ENCODE measurements at regions not wholly inside any gene's neighbourhood (a gene's known extent, or its start where the extent isn't known, plus 50 kb on each side); places are given as distances from the start of the nearest gene placed in this dataset.
"Not testable (repeated sequence)": the region's sequence is repeated elsewhere in the genome, so short reads cannot be mapped to it uniquely, and the experiment has no call there.

DNA sequence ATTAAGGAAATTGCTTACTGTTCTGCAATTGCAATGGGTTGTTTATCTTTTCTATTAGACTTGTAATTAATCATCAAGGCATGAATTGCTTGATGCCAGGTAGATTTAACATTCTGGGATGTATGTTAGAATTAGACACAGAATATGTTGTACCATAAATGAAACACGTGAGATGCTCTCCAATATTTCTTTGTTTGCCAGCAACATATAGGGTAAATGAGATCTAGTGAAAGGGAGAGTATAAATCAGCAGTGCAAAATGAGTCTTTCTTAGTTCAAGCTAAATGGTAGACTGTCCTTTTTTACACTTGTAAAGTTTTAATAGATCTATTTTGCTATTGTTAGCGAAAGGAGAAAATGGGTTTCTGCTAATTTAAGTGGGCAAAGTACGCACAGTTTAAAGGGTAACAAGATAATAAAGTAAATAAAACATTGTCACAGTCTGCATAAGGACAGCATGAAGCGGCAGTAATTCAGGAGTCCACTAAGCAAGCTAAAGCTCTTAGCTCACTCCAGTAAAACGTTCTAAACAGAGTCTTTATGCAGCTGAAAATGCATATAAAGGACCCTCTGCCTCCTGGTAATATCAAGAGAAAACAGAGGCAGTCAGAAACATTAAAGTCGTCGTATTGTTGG is 1137.1 kb downstream of the OLFM4 start:
- no peak for FAIRE-seq

DNA sequence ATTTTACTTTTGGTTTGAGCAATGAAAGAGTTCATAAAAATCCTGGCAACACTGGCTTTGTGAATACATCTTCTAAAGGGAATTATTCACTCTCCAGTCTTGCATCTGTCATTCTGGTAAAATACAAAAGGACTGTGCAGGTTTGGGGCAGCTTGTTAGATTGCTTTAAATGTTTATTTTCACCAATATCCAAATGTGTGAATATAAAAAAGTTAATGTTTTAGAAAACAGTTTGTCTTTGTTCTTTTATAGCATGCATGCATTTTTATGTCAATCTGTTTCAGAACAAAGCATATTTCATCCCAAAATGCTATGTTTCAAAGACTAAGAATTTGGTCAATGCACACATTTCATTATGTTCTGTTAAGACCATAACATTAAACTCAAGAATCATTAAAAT is 1145.4 kb downstream of the OLFM4 start:
- no peak for FAIRE-seq

DNA sequence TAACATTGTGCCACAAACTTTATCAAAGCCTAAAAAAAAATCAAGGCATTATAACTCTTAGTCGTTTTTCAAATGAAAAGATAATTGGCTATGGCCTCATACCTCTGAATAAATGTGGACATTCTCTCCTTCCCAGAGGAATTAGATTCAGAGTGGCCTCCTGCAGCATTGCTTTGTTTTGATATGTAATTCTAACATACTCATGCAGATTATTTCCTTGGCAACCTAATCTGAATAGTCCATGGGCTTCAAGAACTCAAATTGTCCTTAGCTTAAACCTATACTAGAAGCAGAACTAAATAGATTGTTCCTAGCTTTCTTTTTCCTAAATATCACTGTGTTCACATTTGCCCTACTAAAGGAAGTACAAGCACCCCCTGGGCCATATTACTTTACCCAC is 1146.9 kb downstream of the OLFM4 start:
- FAIRE-seq = no peak

DNA sequence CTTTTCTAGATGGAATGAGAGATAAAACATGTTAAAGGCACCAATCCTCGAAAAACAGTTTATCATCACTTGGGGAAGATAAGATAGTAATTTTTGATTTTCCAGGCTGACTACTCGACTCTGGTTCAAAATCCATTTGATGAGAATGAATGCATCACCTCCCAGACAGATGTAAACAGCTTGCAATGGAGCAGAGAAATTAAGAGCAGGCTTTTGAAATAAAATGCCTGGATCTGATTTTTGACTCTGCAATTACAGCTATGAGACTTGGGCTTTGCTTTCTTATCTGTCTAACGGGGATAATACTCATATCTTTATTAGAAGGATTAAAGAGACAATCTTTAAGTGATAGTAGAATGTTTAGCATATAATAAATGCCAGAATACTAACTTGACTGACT is 1148.9 kb downstream of the OLFM4 start:
- no peak for FAIRE-seq

DNA sequence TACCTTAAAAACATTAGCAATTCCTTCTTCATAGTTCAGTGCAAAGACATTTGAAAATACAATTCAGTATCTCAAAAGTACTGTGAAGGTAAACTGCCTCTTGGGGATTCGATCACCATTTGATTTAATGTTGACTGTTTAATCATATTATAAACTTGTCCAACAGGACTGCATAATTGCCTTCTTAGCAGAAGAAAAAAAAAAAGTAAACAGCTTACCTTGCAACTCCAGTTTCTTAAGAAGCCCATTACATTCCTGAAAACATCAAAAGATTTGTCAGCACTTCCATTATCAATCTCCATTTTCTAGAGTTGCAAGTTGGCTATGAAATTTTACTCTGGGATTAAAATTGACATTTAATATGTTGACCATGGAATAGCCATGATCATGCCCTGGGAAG is 1154.6 kb downstream of the OLFM4 start:
- FAIRE-seq = no peak

DNA sequence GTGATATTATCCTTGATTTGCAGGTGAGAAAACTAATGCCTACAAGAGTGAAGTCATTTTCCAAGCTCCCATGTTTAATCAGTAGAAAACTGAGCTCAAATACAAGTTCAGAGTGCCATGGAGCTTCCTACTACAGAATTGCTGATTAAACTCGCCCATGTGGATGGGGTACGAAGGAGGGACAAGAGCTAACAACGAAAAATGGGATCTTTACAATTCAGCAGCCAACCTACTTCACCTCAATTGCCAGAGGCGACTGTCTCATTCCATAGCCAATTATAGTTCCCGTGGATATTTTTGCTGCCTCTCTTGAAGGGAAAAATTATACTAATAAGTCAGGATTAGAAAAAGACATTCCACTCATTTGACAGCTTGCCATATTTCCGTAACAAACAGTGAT is 1155.1 kb downstream of the OLFM4 start:
- no peak for FAIRE-seq

DNA sequence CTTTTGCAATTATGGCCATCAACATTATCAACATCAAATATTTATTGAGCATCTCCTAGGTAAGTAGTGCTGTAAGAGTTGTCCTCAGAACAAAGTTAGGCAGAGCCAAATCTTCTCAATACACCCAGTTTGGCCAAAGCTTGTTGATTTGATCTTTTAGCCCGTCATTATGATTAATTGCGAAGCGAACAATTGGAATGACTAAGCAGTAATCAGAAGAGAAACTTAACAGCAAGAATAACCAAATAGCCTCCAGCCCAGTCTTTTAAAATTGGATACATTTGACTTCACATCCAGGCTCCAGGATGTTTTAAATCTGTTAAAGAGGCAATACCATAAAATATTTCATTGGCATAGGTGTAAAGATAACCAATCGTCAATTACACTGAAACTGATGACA is 1156.0 kb downstream of the OLFM4 start:
- no peak for FAIRE-seq

DNA sequence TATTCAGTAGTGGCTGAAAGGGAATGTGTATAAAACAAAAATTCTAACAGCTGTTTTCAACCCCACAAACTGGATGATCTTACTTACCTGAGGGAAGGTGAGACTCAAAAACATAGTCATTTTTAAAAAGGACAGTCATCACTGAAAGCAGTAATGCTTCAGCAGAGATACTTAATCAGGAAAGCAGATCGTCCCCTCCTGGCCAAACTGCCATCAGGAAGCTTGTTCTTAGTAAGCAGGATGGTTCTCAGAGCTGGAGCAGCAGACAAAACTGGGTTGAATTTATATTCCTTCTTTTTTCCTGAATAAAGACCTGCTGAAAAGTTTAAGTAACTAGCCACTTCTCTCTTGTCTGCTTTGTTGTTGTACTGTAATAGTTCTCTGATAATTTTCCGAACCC is 1156.5 kb downstream of the OLFM4 start:
- no peak for FAIRE-seq

DNA sequence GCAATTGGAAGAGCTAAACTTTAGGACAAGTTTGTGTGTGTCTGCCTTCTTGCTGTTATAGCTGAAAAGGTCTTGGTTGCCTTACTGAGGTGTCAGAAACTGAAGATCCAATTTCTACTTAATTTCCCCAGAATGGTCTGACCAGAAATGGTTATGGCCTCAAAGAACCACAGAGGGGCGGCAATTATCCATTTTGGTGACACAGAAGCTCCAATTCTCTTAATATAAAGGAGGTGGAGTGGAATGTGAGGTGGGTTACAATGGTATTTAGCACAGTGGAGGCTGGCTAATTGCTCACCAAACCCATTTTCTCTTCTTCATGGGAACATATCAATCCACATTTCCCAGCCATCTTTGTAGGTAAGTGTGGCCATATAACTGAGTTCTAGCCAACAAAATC is 1157.2 kb downstream of the OLFM4 start:
- no peak for FAIRE-seq

DNA sequence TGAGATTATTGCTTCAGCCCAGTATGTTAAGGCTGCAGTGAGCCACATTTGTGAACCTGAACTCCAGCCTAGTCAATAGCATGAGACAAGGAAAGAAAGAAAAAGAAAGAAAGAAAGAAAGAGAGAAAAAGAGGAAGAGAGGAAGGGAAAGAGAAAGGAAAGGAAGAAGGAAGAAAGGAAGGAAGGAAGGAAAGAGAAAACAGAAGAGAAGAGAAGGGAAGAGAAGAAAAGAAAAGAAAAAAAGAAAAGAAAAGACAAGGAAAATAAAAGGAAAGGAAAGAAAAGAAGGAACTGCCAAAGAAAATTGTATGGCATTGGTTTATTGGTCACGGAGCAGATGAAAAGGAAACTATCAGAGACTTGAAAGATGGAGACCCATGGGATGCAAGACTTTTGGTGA is 1158.8 kb downstream of the OLFM4 start:
- no peak for FAIRE-seq

DNA sequence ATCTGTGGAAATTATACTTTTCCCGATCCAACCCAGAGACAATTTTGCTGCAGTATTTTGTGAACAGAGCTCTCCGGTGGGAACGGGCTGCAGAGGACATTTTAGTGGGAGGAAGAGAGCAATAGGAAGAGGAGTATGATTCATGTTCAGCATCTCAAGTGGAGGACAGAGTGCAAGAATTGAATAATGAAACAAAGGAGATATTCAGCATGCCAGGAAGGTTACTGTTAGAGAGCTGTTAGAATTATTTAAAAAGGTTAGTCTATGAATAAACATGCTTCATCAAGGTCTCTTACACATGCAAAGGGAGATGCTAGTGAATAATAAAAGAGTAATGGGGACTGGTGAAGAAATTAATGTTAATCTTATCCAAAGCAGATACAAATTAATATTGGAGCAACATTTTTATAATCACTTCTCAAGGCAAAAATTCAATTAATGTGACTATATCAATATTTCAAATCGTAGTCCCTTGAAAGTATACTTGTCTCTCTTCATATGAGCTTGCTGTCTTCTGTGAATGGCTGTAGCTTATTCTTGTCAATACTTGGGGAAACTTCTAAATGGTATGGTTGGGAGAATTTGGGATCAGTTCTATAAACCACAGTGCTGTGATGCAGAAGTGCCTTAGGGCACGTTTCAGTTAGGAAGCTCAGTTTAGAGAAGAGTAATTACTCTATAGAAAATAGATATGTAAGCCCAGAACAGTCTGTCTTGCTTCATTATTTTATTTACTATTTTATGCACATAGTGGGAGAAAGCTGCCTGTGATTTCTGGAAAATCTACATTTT is 1165.8 kb downstream of the OLFM4 start:
- no peak for FAIRE-seq

DNA sequence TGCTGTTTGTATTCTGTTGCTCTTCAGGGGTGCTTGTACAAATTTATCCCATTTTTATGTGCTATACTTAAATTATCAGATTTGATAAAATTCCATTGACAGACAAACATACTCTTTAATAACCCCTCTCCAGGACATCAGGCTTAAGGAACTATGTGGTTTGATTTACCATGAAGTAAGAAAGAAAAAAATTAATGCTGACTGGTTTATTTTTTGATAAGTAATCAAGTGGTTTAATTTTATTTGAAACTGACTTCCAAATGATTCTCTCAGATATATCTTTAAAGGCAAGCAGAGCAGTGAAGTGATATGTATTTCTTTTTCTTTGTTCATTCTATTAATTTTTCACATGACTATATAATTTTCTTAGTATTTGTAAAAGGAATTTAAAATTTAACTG is 1168.1 kb downstream of the OLFM4 start:
- FAIRE-seq = no peak

DNA sequence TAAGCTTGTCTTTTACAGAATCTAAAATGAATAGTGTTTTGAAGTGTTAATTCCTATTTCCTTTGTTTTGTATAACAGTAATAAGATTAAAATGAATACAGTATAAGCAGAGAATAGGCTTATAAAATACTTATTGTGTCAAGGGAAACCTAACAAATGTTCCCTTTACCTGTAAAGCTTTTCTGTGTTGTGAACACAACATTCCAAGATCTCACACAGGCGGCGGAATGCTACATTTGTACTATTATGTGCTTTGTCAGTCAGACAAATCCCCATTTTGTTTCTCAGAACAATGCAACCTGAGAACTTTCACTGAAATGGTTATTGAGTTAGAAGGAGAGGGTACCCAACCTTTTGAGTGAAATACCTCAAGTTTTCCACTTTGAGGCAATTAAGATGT is 1170.3 kb downstream of the OLFM4 start:
- no peak for FAIRE-seq

DNA sequence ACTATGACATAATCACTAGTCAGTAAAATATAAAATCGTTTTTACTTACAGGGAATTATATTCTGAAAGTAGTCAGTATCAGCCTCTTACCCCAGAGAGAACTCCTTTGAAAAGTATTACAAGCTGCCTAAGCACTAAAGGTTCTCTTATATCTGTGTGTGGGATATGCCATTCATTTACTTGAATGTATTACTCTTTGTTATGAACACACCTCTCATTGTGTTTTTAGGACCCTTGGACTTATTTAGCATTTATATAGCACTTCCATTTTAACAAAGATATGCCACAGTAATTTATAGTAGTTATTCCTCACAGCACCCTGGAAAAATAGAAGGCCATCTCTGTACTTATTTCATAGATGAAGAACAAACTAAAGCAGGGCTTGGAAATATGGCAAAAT is 1178.0 kb downstream of the OLFM4 start:
- FAIRE-seq = no peak

DNA sequence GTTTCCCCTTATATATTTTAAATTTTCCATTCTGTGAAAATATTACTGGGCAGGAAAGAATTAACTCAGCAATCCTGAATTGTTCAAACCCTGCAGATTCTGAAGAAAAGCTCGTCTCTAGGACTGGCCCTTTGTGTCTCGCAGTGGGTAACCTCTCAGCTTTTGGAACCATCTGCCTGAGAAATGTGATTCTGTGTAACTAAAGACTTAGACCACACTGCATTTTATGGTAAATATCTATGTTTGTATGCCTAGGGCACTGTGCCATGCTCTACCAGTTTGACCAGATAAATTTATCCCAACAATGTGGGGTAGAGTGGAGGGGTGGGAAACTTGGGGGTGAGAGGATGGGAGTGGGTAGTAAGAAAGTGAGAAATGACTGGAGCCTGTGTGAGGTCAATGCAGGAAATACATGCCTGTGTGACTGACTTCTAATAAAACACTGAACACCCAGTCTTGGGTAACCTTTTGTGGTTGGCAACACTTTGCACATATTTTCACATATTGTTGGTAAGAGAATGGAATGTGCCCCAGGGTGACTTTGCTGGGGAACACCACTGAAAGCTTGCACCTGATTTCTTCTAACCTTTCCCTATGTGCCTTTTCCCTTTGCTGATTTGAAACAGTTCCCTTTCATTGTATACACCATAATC is 1181.9 kb downstream of the OLFM4 start:
- FAIRE-seq = no peak

DNA sequence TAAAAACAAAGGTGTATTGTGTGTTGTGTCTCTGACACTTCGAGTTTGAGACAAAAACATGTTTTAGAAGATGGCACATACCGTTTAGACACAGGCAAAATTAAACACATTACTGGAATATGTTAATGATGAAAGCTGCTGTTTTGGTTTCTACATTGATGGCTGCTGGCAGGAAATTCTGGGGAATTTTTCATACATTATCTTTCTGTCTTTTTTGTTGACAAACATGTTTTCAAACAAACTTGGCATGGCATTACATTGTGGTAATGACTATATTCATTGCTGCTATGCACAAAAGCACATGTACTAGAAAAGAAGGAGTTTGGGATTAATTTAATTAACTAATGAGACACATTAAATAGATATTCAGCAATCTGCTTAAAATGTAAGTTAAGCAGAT is 1187.6 kb downstream of the OLFM4 start:
- no peak for FAIRE-seq

DNA sequence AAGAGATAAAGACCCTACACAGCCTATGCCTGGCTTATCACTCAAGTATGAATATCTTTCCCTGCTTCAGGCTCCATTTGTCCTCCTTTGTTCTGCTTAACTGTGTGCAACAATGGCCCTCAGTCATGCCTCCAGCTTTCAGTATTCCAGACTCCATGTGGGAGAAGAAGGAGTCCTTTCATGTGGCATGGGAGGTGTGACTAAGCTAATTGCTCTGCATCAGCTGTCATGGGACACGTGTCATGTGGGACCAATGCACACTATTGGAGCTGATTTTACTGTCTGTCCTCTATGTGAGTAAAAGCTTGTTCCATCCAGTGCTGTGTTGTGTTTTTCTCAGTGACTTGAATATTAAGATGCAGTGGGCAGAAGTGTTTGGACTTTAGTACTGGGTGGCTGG is 1198.3 kb downstream of the OLFM4 start:
- no peak for FAIRE-seq

DNA sequence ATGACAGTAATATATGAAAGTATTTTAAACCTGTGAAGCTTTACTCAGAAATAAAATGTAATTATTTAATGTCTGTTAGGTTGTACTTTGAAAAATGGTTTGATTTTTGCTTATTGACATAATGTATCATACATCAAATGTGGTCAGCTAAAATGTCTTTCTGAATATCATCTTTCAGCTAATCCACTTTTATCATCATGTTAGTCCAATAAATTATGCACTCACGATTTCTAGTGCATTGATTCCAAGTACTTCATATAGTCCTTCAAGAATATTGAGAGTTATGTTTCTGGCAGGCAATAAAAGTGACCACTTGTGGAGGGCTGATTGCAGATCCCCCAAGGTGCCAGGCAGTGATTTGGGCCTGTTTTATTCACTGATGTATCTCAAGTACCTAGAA is 1204.1 kb downstream of the OLFM4 start:
- FAIRE-seq = no peak

DNA sequence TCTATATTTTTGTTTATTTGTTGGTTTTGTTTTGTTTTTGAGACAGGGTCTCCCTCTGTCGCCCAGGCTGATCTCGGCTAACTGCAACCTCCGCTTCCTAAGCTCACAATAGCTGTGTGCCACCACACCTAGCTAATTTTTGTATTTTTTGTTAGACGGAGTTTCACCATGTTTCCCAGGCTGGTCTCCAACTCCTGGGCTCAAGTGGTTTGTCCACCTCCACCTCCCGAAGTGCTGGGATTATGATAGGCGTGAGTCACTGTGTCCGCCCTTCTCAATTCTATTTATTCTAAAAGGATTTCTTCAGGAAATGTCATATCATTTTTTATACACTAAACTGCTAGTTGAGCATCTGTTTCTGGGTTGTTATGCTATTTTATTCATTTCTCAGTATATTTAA is 1206.0 kb downstream of the OLFM4 start:
- no peak for FAIRE-seq

DNA sequence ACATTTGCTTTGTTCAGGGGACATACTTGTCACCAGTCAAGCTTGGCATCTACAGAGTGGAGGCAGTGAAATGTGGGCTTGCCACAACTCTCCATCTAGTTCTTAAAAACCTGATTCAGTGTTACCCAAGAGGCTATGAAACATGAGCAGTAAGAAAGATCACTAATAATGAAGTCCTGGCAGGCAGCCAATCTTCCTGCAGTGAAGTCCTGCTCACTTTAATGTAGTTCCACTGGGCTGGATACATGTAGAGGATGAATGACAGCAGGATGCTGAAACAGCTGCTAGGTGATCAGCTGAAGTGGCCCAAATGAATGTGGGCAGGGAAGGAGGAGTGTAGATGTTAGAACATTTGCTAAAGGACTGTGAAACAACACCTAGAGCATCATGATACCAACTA is 1213.1 kb downstream of the OLFM4 start:
- no peak for FAIRE-seq

DNA sequence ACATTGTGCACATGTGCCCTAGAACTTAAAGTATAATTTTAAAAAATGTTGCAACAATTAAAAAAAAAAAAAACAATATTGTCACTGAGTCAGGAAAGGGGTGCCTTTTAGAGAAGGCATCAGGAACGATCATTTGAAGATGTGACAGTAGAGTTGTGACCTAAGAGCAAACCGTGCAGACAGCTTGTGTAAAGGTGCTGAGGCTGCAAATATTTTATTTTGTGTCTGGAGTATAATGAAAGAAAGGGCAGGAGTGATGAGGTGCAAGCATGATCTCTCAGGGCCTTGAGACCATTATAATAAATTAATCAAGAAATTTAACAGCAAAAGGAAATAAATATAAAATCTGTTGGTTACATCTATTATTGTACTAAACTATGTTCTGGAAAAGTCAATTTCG is 1219.7 kb downstream of the OLFM4 start:
- no peak for FAIRE-seq

DNA sequence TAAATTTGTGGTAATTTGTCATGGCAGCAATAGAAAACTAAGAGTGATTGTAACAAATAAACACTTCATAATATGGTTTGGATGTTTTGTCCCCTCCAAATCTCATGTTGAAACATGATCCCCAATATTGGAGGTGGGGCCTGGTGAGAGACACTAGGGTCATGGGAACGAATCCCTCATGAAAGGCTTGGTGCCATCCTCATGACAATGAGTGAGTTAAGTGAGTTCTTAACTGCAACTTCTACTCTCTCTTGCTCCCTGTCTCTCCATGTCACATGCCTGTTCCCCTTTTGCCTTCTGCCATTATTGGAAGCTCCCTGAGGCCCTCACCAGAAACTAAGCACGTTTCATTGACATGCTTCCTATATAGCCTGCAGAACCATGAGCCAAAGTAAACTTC is 1233.2 kb downstream of the OLFM4 start:
- FAIRE-seq = no peak

DNA sequence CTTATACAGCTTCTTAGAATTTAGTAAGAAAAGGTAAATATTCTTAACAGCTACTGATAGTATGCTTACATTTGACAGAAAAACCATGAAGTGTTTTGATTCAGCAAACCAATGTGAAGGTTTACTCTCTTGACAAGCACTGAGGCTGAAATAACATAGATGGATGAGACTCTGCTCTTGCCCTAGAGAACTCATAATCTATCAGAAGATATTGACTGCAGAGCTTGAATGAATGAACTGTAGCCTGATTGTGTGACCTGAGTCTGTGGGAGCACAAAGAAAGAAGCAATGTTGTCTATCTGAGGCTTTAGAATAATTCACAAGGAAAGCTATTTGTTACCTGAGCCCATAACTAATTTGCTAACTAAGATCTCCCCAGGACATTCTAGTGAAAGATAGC is 1235.3 kb downstream of the OLFM4 start:
- FAIRE-seq = no peak

DNA sequence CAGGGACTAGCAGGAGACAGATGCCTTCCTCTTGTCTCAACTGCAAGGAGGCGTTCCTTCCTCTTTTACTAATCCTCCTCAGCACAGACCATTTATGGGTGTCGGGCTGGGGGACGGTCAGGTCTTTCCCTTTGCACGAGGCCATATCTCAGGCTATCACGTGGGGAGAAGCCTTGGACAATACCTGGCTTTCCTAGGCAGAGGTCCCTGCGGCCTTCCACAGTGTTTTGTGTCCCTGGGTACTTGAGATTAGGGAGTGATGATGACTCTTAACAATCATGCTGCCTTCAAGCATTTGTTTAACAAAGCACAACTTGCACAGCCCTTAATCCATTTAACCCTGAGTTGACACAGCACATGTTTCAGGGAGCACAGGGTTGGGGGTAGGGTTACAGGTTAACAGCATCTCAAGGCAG is 1238.6 kb downstream of the OLFM4 start:
- FAIRE-seq = not testable (repeated sequence)

Measured in TTC549 (cell line).